BJ (cell line): ENCODE measurements at regions not wholly inside any gene's neighbourhood (a gene's known extent, or its start where the extent isn't known, plus 50 kb on each side); places are given as distances from the start of the nearest gene placed in this dataset.
"Not testable (repeated sequence)": the region's sequence is repeated elsewhere in the genome, so short reads cannot be mapped to it uniquely, and the experiment has no call there.

Source experiments
- CTCF ChIA-PET: fragments of 350-600 bp; formaldehyde crosslinking; extraction: SDS; loops from one replicate; lab custom pipeline; 2021; ENCODE audit warnings: antibody characterized with exemption, inconsistent platforms; lab: Yijun Ruan, JAX
- POLR2A ChIA-PET: fragments of 300-600 bp; sonication (Branson Sonifier 250); formaldehyde crosslinking; extraction: SDS; loops from one replicate; lab custom pipeline; 2021; ENCODE audit warnings: antibody characterized with exemption; lab: Charles Lee
- DNase-seq: peaks from one replicate; pipeline ENCODE4 v3.0.0-alpha.2; 2011; ENCODE audit warnings: low read depth
- H3K27me3 ChIP-seq: 2 replicates; pipeline ENCODE4 v1.6.0; 2011; ENCODE audit warnings: low read length; ENCODE audit not compliant: control insufficient read depth, insufficient read depth
- H3K36me3 ChIP-seq: 2 replicates; pipeline ENCODE4 v1.5.1; 2011; ENCODE audit warnings: low read length; ENCODE audit not compliant: control insufficient read depth, insufficient read depth
- H3K4me3 ChIP-seq: 2 replicates; pipeline ENCODE4 v1.5.1; 2011; ENCODE audit warnings: low read depth, mild to moderate bottlenecking, control low read depth, low read length
- CTCF ChIP-seq: IDR thresholded peaks from 2 replicates; pipeline ENCODE4 v1.5.1; 2011; ENCODE audit warnings: low read depth, mild to moderate bottlenecking, control low read depth, inconsistent platforms, low read length, moderate library complexity; ENCODE audit not compliant: insufficient read depth

DNA sequence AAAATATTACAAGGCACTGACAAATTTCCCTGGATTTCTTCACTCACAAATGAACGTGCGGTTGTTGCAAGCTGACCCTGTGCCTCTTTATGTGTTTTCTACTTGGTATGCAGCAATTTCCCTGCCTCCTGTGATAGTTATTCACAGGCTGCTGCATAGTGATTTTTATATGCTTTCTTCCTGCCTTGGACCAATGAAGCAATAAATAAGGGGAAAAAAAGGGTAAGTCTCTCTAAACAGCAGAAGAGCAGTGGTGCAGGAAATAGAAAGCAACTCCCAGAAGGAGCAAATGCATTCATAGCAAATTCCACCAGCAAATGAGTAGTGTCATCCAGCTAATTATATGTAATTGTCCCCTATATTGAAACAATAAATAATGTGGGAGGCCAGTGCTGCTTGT lies 737.9 kb downstream of the GALC start:
- Histone ChIP-seq H3K27me3 (no peaks in the 10 kb centered on the region), H3K4me3 (no peak overlapping the region), H3K36me3 (no peaks in the 10 kb centered on the region)
- no peak for TF ChIP-seq CTCF
- DNase-seq: no peak
- ChIA-PET POLR2A (no interaction called here), CTCF (no interaction called here)

GRCh38 chr14:87254331-87254874 lies 738.6 kb downstream of the GALC start:
- Histone ChIP-seq H3K27me3 (no peaks in the 10 kb centered on the region), H3K4me3 (no peak overlapping the region), H3K36me3 (no peaks in the 10 kb centered on the region)
- ChIA-PET CTCF (no interaction called here), POLR2A (no interaction called here)
- DNase-seq: no peak
- no peak for TF ChIP-seq CTCF

DNA sequence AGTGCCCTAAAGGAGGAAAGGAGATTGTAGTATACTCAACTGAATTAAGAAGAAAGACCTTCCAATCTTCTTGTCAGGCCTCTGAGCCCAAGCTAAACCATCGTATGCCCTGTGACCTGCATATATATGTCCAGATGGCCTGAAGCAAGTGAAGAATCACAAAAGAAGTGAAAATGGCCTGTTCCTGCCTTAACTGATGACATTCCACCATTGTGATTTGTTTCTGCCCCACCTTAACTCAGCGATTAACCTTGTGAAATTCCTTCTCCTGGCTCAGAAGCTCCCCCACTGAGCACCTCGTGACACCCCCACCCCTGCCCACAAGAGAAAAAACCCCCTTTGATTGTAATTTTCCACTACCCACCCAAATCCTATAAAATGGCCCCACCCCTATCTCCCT lies 739.2 kb downstream of the GALC start:
- H3K4me3 ChIP-seq, DNase-seq, CTCF ChIA-PET, H3K27me3 ChIP-seq, H3K36me3 ChIP-seq, POLR2A ChIA-PET: not testable (repeated sequence)

- POLR2A ChIA-PET: no interaction called here
- no peaks in the 10 kb centered on the region for H3K36me3 ChIP-seq
Measured at GRCh38 chr14:87252103-87252502, 740.9 kb downstream of the GALC start.

DNA sequence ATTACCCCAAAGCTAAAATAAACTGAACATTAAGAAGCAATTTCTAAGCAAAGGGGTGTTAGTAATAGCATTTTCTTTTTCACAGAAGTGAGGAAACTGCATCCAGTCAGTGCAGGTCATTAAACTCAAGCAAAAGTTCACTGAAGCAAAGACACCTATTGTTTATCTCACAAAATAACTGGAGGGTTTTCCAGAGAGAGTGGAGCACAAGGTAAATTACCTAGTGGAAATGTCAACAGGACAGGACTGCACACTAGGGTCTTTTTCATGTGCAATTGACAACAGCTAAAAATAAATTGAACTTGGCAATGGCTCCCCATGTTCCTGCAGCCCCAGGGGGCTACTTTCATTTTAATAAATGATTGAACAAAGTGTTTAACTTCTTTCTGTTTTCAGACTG lies 742.0 kb downstream of the GALC start:
- DNase-seq: no peak
- POLR2A ChIA-PET: no interaction called here
- H3K36me3 ChIP-seq: no peaks in the 10 kb centered on the region
- no peak for TF ChIP-seq CTCF
- no peak overlapping the region for H3K4me3 ChIP-seq
- no peaks in the 10 kb centered on the region for H3K27me3 ChIP-seq
- CTCF ChIA-PET: no interaction called here

More at GRCh38 chr14:87252103-87252502, 740.9 kb downstream of the GALC start:
- Histone ChIP-seq H3K4me3 (no peak overlapping the region), H3K27me3 (no peaks in the 10 kb centered on the region)
- CTCF ChIA-PET: interaction anchor here (0.7 kb wide), 1 partner anchor 24 kb away, joined by 3 read pairs; no protein-coding TSS in a partner anchor
- no peak for DNase-seq
- no peak for TF ChIP-seq CTCF
